Ovary (tissue), 3 donors: ENCODE measurements at regions not wholly inside any gene's neighbourhood (a gene's known extent, or its start where the extent isn't known, plus 50 kb on each side); places are given as distances from the start of the nearest gene placed in this dataset.

ENCODE experiments used
- POLR2A ChIP-seq: fragments of 450-650 bp; IDR thresholded peaks from one replicate; pipeline ENCODE4 v1.6.1; 2017; ENCODE audit warnings: antibody characterized with exemption, mild to moderate bottlenecking, moderate library complexity
- TF ChIP-seq, protein P1 (sequence below), 3 donors: fragments of 450-650 bp in 2 of 3; fragments of 200-600 bp in 1 of 3; IDR thresholded peaks; one replicate each; pipeline versions ENCODE4 v1.5.1 to v1.8.0; 2016 to 2022; ENCODE audit warnings: antibody characterized with exemption in 3 of 3, mild to moderate bottlenecking in 1 of 3
- donor health status: DM: no; HTN: no; CAD: no.

DNA sequence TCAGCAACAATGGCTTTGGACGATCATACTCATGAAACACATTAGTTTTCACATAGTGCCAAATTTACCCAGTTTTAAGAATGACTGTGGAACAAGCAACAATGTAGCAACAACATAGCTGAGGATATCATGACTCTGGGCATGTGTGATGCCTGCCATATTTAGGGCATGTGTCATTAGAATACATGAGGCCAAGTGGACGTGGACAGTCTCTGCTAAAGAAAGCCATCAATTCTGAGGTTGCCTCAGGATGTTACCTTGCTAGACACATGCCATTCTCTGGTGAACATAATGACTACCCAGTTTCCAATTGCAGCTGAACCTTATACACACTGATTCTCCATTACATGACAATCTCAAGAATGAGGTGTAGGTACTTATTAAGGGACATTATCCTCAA lies 103.3 kb upstream of the ADAMTS19 start:
- TF ChIP-seq, protein P1, sequence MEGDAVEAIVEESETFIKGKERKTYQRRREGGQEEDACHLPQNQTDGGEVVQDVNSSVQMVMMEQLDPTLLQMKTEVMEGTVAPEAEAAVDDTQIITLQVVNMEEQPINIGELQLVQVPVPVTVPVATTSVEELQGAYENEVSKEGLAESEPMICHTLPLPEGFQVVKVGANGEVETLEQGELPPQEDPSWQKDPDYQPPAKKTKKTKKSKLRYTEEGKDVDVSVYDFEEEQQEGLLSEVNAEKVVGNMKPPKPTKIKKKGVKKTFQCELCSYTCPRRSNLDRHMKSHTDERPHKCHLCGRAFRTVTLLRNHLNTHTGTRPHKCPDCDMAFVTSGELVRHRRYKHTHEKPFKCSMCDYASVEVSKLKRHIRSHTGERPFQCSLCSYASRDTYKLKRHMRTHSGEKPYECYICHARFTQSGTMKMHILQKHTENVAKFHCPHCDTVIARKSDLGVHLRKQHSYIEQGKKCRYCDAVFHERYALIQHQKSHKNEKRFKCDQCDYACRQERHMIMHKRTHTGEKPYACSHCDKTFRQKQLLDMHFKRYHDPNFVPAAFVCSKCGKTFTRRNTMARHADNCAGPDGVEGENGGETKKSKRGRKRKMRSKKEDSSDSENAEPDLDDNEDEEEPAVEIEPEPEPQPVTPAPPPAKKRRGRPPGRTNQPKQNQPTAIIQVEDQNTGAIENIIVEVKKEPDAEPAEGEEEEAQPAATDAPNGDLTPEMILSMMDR (IDR thresholded peaks at IDR 0.05): no peak
- TF ChIP-seq POLR2A: no peak
